GM06990 (cell line): ENCODE measurements at regions not wholly inside any gene's neighbourhood (a gene's known extent, or its start where the extent isn't known, plus 50 kb on each side); places are given as distances from the start of the nearest gene placed in this dataset.
"Not testable (repeated sequence)": the region's sequence is repeated elsewhere in the genome, so short reads cannot be mapped to it uniquely, and the experiment has no call there.

Source experiments
- DNase-seq: peaks from one replicate; pipeline ENCODE4 v3.0.0-alpha.2; 2011; ENCODE audit not compliant: insufficient read length; ENCODE audit errors: extremely low read depth
- H3K27me3 ChIP-seq: replicated peaks from 2 replicates; pipeline ENCODE4 v1.6.0; 2011; ENCODE audit warnings: low read length; ENCODE audit not compliant: control insufficient read depth, insufficient read depth
- H3K36me3 ChIP-seq: 2 replicates; pipeline ENCODE4 v1.5.1; 2011; ENCODE audit warnings: low read length; ENCODE audit not compliant: control insufficient read depth, insufficient read depth
- H3K4me3 ChIP-seq: replicated peaks from 2 replicates; pipeline ENCODE4 v1.5.1; 2011; ENCODE audit warnings: low read depth, mild to moderate bottlenecking, control low read depth, low read length
- TF ChIP-seq, protein P1 (sequence below): IDR thresholded peaks from 2 replicates; pipeline ENCODE4 v1.5.1; 2011; ENCODE audit warnings: low read length, control low read depth, mild to moderate bottlenecking, inconsistent platforms; ENCODE audit not compliant: insufficient read depth, poor library complexity, severe bottlenecking

DNA sequence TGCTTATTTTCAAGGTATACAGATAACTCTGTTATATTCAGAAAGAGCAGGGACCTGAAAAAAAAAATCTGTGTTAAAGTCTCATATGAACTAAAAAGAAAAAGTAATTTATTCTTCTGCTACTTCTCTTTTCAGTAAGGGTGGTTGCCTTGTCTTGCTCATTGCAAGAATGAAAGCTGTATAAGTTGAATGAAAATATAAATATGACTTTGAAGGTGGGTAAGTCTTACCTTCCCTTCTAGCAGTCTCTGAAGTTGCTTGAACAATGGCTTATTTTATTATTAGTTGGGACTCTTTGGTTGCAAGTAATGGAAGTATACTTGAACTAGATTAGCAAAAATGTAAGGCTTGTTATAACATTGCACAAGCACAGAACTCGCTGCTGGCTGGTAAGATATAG lies 1554.9 kb downstream of the SI start:
- Histone ChIP-seq H3K4me3 (no peak overlapping the region), H3K36me3 (no peaks in the 10 kb centered on the region), H3K27me3 (no peaks in the 10 kb centered on the region)
- DNase-seq: no peak
- TF ChIP-seq, protein P1, sequence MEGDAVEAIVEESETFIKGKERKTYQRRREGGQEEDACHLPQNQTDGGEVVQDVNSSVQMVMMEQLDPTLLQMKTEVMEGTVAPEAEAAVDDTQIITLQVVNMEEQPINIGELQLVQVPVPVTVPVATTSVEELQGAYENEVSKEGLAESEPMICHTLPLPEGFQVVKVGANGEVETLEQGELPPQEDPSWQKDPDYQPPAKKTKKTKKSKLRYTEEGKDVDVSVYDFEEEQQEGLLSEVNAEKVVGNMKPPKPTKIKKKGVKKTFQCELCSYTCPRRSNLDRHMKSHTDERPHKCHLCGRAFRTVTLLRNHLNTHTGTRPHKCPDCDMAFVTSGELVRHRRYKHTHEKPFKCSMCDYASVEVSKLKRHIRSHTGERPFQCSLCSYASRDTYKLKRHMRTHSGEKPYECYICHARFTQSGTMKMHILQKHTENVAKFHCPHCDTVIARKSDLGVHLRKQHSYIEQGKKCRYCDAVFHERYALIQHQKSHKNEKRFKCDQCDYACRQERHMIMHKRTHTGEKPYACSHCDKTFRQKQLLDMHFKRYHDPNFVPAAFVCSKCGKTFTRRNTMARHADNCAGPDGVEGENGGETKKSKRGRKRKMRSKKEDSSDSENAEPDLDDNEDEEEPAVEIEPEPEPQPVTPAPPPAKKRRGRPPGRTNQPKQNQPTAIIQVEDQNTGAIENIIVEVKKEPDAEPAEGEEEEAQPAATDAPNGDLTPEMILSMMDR: no peak

DNA sequence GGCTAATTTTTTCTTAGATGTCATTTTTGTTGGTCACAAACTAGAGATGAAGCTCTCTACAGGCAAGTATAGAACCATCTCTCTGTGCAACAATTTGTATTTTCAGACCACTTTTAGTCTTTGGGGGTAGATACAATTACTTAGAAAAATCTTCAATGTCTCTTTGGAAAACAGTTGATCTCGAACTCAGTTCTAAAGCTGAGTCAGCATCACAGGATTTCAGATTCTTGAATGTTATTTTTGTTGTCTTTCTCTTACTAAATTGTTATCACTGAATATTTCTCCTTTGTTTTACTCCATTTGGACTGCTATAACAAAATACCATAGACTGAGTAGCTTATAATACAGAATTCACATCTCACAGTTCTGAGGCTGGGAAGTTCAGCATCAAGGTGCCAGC lies 1557.0 kb downstream of the SI start:
- Histone ChIP-seq H3K27me3 (no peaks in the 10 kb centered on the region), H3K36me3 (no peaks in the 10 kb centered on the region), H3K4me3 (no peak overlapping the region)
- TF ChIP-seq, protein P1: no peak
- no peak for DNase-seq

DNA sequence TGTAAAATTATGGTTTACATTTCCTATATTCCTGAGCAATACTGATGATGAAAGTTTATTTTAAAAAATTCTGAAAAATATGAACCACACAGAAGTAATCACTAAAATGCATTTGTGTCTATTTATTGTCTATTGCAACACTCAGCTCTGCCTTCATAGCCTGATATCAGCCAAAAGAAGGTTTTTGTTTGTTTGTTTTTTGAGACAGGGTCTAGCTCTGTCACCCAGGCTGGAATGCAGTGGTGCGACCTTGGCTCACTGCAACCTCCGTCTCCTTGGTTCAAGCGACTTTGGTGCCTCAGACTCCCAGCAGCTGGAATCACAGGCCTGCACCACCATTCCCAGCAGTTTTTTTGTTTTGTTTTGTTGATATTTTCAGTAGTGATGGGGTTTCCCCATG lies 1560.2 kb downstream of the SI start:
- TF ChIP-seq, protein P1: no peak
- no peak overlapping the region for H3K4me3 ChIP-seq

DNA sequence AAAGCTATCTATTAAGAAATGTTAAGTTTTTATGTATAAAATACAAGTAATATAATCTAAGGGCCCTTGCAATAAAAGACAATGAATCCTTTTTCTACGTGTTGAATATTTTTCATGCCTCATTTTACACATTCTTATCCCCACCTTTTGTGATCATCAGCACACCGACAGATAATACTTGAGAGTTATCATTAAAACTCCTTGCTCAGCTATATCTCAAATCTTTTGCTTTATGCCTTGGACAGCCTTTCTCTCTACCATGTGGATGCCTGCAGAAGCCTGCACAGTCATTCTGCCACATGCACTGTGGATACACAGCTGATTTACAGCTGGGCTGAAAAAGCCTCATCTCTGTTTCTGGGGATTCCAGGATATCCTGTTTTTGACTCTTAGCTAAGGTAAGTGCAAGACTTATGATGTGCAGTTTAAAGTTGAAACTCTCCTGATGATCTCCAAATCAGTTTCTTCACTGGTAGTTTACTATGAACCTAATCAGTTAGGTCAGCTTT lies 1565.1 kb downstream of the SI start:
- Histone ChIP-seq H3K27me3 (no peaks in the 10 kb centered on the region), H3K36me3 (no peaks in the 10 kb centered on the region), H3K4me3 (no peak overlapping the region)
- TF ChIP-seq, protein P1: no peak
- no peak for DNase-seq

More for the DNA sequence above, 1560.2 kb downstream of the SI start:
- DNase-seq: no peak
- Histone ChIP-seq H3K27me3 (no peaks in the 10 kb centered on the region), H3K36me3 (no peaks in the 10 kb centered on the region)

DNA sequence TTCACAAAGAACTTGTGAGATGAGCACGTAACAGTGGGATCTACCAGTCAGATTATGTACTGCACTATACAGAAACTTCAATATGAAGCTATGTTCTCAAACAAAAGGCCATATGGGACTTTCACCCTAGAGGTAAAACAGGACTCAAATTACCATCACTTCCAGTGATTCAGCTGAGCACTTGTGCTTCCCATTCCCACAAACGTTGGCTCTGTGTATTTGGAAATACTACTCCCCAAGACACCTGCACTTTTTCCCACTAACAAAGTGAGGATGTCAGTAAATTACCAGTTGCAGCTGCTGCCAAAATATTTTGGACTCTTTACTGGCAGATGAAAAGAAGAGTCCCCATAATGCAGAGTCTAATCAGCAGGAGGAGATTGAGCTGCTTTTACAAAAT lies 1570.1 kb downstream of the SI start:
- Histone ChIP-seq H3K4me3 (no peak overlapping the region), H3K36me3 (no peaks in the 10 kb centered on the region), H3K27me3 (no peaks in the 10 kb centered on the region)
- no peak for DNase-seq
- TF ChIP-seq, protein P1: no peak

DNA sequence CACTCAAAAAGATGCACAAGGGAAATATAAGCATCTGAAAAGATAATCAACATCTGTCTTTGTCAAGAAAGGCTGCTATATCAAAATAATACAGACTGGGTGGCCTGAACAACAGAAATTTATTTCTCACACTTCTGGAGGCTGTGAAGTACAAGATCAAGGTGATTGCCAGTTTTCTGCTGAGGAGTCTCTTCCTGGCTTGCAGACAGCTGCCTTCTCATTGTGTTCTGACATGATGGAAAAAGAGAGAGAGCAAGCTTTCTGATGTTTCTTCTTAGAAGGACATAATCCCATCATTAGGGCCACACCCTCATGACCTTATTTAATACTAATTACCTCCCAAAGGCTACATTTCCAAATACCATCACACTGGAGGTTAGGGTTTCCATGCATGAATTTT lies 1573.3 kb downstream of the SI start:
- TF ChIP-seq, protein P1: no peak
- Histone ChIP-seq H3K4me3 (no peak overlapping the region), H3K27me3 (no peaks in the 10 kb centered on the region), H3K36me3 (no peaks in the 10 kb centered on the region)
- DNase-seq: no peak

DNA sequence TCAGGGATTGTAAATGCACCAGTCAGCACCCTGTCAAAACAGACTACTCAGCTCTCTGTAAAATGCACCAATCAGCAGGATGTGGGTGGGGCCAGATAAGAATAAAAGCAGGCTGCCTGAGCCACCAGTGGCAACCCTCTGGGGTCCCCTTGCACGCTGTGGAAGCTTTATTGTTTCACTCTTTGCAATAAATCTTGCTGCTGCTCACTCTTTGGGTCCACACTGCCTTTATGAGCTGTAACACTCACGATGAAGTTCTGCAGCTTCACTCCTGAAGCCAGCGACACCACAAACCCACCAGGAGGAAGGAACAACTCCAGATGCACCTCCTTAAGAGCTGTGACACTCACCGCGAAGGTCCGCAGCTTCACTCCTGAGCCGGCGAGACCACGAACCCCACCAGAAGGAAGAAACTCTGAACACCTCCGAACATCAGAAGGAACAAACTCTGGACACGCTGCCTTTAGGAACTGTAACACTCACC lies 1578.5 kb downstream of the SI start:
- not testable (repeated sequence) for H3K4me3 ChIP-seq, DNase-seq, H3K36me3 ChIP-seq, H3K27me3 ChIP-seq

DNA sequence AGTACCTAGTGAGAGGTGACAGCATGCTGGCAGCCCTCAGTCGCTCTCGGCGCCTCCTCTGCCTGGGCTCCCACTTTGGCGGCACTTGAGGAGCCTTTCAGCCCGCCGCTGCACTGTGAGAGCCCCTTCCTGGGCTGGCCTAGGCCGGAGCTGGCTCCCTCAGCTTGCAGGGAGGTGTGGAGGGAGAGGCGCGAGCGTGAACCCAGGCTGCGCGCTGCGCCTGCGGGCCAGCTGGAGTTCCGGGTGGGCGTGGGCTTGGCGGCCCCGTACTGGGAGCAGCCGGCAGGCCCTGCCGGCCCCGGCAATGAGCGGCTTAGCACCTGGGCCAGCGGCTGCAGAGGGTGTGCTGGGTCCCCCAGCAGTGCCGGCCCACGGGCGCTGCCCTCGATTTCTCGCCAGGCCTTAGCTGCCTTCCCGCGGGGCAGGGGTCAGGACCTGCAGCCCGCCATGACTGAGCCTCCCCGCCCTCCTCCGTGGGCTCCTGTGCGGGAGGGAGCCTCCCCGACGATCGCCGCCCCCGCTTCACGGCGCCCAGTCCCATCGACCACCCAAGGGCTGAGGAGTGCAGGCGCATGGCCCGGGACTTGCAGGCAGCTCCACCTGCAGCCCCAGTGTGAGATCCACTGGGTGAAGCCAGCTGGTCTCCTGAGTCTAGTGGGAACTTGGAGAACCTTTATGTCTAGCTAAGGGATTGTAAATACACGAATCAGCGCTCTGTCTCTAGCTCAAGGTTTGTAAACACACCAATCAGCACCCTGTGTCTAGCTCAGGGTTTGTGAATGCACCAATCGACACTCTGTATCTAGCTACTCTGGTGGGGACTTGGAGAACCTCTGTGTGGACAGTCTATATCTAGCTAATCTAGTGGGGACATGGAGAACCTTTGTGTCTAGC lies 1579.2 kb downstream of the SI start:
- not testable (repeated sequence) for H3K27me3 ChIP-seq, DNase-seq, H3K36me3 ChIP-seq, H3K4me3 ChIP-seq
